ENCODE measurements at regions not wholly inside any gene's neighbourhood (a gene's known extent, or its start where the extent isn't known, plus 50 kb on each side); places are given as distances from the start of the nearest gene placed in this dataset.
A peak's percentile ranks its signal among the peaks of the same experiment; 100 is the strongest.

GRCh38 chr20:11391591-11391990, 526.1 kb upstream of the BTBD3 start:
- ATAC-seq (replicated peaks) (no peak), DNase-seq (no peak)
- H3K27me3 Mint-ChIP-seq: no peaks in the 10 kb centered on the region
- H3K9me3 Mint-ChIP-seq: peaks cover 0 to 2% of the 10 kb centered on the region in 2 donors
- no peaks in the 10 kb centered on the region for H3K36me3 Mint-ChIP-seq (ENCODE audit: insufficient read depth)
- H3K4me3 Mint-ChIP-seq: no peak overlapping the region
- H3K4me1 Mint-ChIP-seq (ENCODE audit: low read depth in 2 of 2): no peaks in the 10 kb centered on the region
- H3K27ac Mint-ChIP-seq: no peak overlapping the region

- Mint-ChIP-seq H3K4me3 (no peak overlapping the region), H3K36me3 (ENCODE audit: insufficient read depth) (no peaks in the 10 kb centered on the region), H3K27ac (no peak overlapping the region), H3K4me1 (ENCODE audit: low read depth in 2 of 2) (no peaks in the 10 kb centered on the region), H3K27me3 (no peaks in the 10 kb centered on the region), H3K9me3 (no peaks in the 10 kb centered on the region)
- DNase-seq (no peak), ATAC-seq (replicated peaks) (no peak)
Measured at GRCh38 chr20:11394145-11394833, 523.4 kb upstream of the BTBD3 start.

- H3K36me3 Mint-ChIP-seq (ENCODE audit: insufficient read depth): no peaks in the 10 kb centered on the region
- no peaks in the 10 kb centered on the region for H3K9me3 Mint-ChIP-seq
- ATAC-seq (replicated peaks) (no peak), DNase-seq (no peak)
- H3K27ac Mint-ChIP-seq: no peak overlapping the region
- H3K27me3 Mint-ChIP-seq: no peaks in the 10 kb centered on the region
- H3K4me3 Mint-ChIP-seq: no peak overlapping the region
- H3K4me1 Mint-ChIP-seq (ENCODE audit: low read depth in 2 of 2): no peaks in the 10 kb centered on the region
Measured at GRCh38 chr20:11395581-11395980, 522.1 kb upstream of the BTBD3 start.

- H3K27me3 Mint-ChIP-seq: no peaks in the 10 kb centered on the region
- H3K27ac Mint-ChIP-seq: peak overlapping the region in 1 of 2 donors; percentile 32
- H3K4me1 Mint-ChIP-seq (ENCODE audit: low read depth in 2 of 2): no peaks in the 10 kb centered on the region
- no peaks in the 10 kb centered on the region for H3K36me3 Mint-ChIP-seq (ENCODE audit: insufficient read depth)
- H3K4me3 Mint-ChIP-seq: peak overlapping the region in 1 of 2 donors; percentile 36
- ATAC-seq (replicated peaks) (no peak), DNase-seq (no peak)
- peaks cover 8 to 16% of the 10 kb centered on the region in 2 donors for H3K9me3 Mint-ChIP-seq
Measured at GRCh38 chr20:11401988-11402387, 515.7 kb upstream of the BTBD3 start.

GRCh38 chr20:11403711-11404110, 514.0 kb upstream of the BTBD3 start:
- H3K4me1 Mint-ChIP-seq (ENCODE audit: low read depth in 2 of 2): no peaks in the 10 kb centered on the region
- no peaks in the 10 kb centered on the region for H3K36me3 Mint-ChIP-seq (ENCODE audit: insufficient read depth)
- no peak for DNase-seq
- no peak overlapping the region for H3K27ac Mint-ChIP-seq
- no peaks in the 10 kb centered on the region for H3K27me3 Mint-ChIP-seq
- ATAC-seq (replicated peaks): no peak
- peaks cover 10 to 16% of the 10 kb centered on the region in 2 donors for H3K9me3 Mint-ChIP-seq
- no peak overlapping the region for H3K4me3 Mint-ChIP-seq

GRCh38 chr20:11406877-11407276, 510.8 kb upstream of the BTBD3 start:
- DNase-seq (no peak), ATAC-seq (replicated peaks) (no peak)
- no peaks in the 10 kb centered on the region for H3K27me3 Mint-ChIP-seq
- H3K4me3 Mint-ChIP-seq: no peak overlapping the region
- peaks cover 10 to 14% of the 10 kb centered on the region in 2 donors for H3K9me3 Mint-ChIP-seq
- no peak overlapping the region for H3K27ac Mint-ChIP-seq
- H3K4me1 Mint-ChIP-seq (ENCODE audit: low read depth in 2 of 2): no peaks in the 10 kb centered on the region
- H3K36me3 Mint-ChIP-seq (ENCODE audit: insufficient read depth): no peaks in the 10 kb centered on the region

- DNase-seq (no peak), ATAC-seq (replicated peaks) (no peak)
- no peaks in the 10 kb centered on the region for H3K36me3 Mint-ChIP-seq (ENCODE audit: insufficient read depth)
- no peak overlapping the region for H3K4me3 Mint-ChIP-seq
- H3K9me3 Mint-ChIP-seq: peaks cover 6 to 17% of the 10 kb centered on the region in 2 donors
- H3K27ac Mint-ChIP-seq: no peak overlapping the region
- H3K27me3 Mint-ChIP-seq: no peaks in the 10 kb centered on the region
- no peaks in the 10 kb centered on the region for H3K4me1 Mint-ChIP-seq (ENCODE audit: low read depth in 2 of 2)
Measured at GRCh38 chr20:11409561-11409960, 508.1 kb upstream of the BTBD3 start.

GRCh38 chr20:11411765-11412164, 505.9 kb upstream of the BTBD3 start:
- no peak overlapping the region for H3K27ac Mint-ChIP-seq
- no peaks in the 10 kb centered on the region for H3K36me3 Mint-ChIP-seq (ENCODE audit: insufficient read depth)
- DNase-seq (no peak), ATAC-seq (replicated peaks) (no peak)
- no peak overlapping the region for H3K4me3 Mint-ChIP-seq
- no peaks in the 10 kb centered on the region for H3K4me1 Mint-ChIP-seq (ENCODE audit: low read depth in 2 of 2)
- peaks cover 1 to 10% of the 10 kb centered on the region in 2 donors for H3K9me3 Mint-ChIP-seq
- H3K27me3 Mint-ChIP-seq: no peaks in the 10 kb centered on the region

- Mint-ChIP-seq H3K36me3 (ENCODE audit: insufficient read depth) (no peaks in the 10 kb centered on the region), H3K4me1 (ENCODE audit: low read depth in 2 of 2) (no peaks in the 10 kb centered on the region), H3K9me3 (peaks cover 6 to 7% of the 10 kb centered on the region in 2 donors), H3K4me3 (no peak overlapping the region), H3K27ac (no peak overlapping the region), H3K27me3 (no peaks in the 10 kb centered on the region)
- ATAC-seq (replicated peaks) (no peak), DNase-seq (no peak)
Measured at GRCh38 chr20:11426948-11427347, 490.7 kb upstream of the BTBD3 start.

GRCh38 chr20:11429168-11429567, 488.5 kb upstream of the BTBD3 start:
- Mint-ChIP-seq H3K27me3 (no peaks in the 10 kb centered on the region), H3K27ac (no peak overlapping the region), H3K36me3 (ENCODE audit: insufficient read depth) (no peaks in the 10 kb centered on the region), H3K9me3 (peaks cover 6 to 8% of the 10 kb centered on the region in 2 donors), H3K4me1 (ENCODE audit: low read depth in 2 of 2) (no peaks in the 10 kb centered on the region), H3K4me3 (no peak overlapping the region)
- no peak for DNase-seq
- no peak for ATAC-seq (replicated peaks)

- Mint-ChIP-seq H3K27ac (no peak overlapping the region), H3K4me1 (ENCODE audit: low read depth in 2 of 2) (no peaks in the 10 kb centered on the region), H3K36me3 (ENCODE audit: insufficient read depth) (no peaks in the 10 kb centered on the region)
Measured at GRCh38 chr20:11429889-11430519, 487.7 kb upstream of the BTBD3 start.

GRCh38 chr20:11430652-11431051, 487.0 kb upstream of the BTBD3 start:
- no peaks in the 10 kb centered on the region for H3K4me1 Mint-ChIP-seq (ENCODE audit: low read depth in 2 of 2)
- H3K9me3 Mint-ChIP-seq: peaks cover 8 to 14% of the 10 kb centered on the region in 2 donors
- H3K27me3 Mint-ChIP-seq: no peaks in the 10 kb centered on the region
- no peak overlapping the region for H3K4me3 Mint-ChIP-seq
- H3K36me3 Mint-ChIP-seq (ENCODE audit: insufficient read depth): no peaks in the 10 kb centered on the region
- ATAC-seq (replicated peaks): no peak
- no peak for DNase-seq
- no peak overlapping the region for H3K27ac Mint-ChIP-seq

More at GRCh38 chr20:11429889-11430519, 487.7 kb upstream of the BTBD3 start:
- ATAC-seq (replicated peaks) (no peak), DNase-seq (no peak)
- Mint-ChIP-seq H3K27me3 (no peaks in the 10 kb centered on the region), H3K4me3 (no peak overlapping the region), H3K9me3 (peaks cover 8 to 13% of the 10 kb centered on the region in 2 donors)

- DNase-seq: no peak
- no peak for ATAC-seq (replicated peaks)
Measured at GRCh38 chr20:11431621-11432020, 486.1 kb upstream of the BTBD3 start.

GRCh38 chr20:11432407-11432806, 485.3 kb upstream of the BTBD3 start:
- Mint-ChIP-seq H3K4me1 (ENCODE audit: low read depth in 2 of 2) (no peaks in the 10 kb centered on the region), H3K27me3 (no peaks in the 10 kb centered on the region), H3K9me3 (peaks cover 12 to 18% of the 10 kb centered on the region in 2 donors), H3K27ac (no peak overlapping the region), H3K36me3 (ENCODE audit: insufficient read depth) (no peaks in the 10 kb centered on the region), H3K4me3 (no peak overlapping the region)
- no peak for ATAC-seq (replicated peaks)
- no peak for DNase-seq

More at GRCh38 chr20:11431621-11432020, 486.1 kb upstream of the BTBD3 start:
- H3K36me3 Mint-ChIP-seq (ENCODE audit: insufficient read depth): no peaks in the 10 kb centered on the region
- no peak overlapping the region for H3K27ac Mint-ChIP-seq
- H3K9me3 Mint-ChIP-seq: peaks cover 8 to 18% of the 10 kb centered on the region in 2 donors
- no peaks in the 10 kb centered on the region for H3K4me1 Mint-ChIP-seq (ENCODE audit: low read depth in 2 of 2)
- H3K27me3 Mint-ChIP-seq: no peaks in the 10 kb centered on the region
- H3K4me3 Mint-ChIP-seq: no peak overlapping the region

Measured in effector memory CD8-positive, alpha-beta T cell (primary cell).